ENCODE measurements at regions not wholly inside any gene's neighbourhood (a gene's known extent, or its start where the extent isn't known, plus 50 kb on each side); places are given as distances from the start of the nearest gene placed in this dataset.

DNA sequence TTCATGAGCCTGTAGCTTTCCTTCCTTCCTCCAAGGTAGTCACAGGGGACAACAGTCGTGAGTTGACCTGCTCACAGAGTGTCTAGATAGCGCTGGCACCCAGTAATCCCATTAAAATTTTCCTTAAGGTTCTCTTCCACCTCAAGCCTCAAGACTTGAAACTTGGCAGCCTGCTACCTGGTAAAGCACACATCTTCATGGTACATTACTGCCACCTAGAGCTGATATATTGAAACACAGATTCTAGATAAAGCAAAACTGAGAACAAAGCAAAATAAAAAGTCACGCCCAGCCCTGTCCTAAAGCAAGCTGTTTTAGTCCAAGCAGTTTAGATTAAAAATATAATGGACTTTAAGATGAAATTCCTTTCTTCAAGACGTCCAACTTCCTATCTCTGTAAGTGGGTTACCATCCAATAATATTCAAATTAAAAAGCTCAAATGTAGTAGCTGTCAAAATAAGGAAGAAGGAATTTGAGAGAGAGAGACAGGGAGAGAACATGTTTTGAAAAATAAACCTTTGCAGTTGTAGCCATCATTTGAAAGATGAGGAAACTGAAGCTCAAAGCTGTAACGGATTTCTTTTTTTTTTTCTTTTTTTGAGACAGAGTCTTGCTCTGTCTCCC is 50.7 kb upstream of the CD83 start:
- peak; percentile 86 for DNase-seq (ENCODE audit: low spot score)
- no peaks in the 10 kb centered on the region for H3K4me1 ChIP-seq (ENCODE audit: insufficient read depth)
- peak overlapping the region; percentile 53; the same call in 1 of the 2 replicates for H3K27ac Mint-ChIP-seq

More for the DNA sequence above, 50.7 kb upstream of the CD83 start:
- Histone ChIP-seq H3K4me3 (no peak overlapping the region), H4K20me1 (replicated peaks; ENCODE audit: insufficient read depth) (no peaks in the 10 kb centered on the region), H3F3A (replicated peaks; ENCODE audit: low read depth) (no peaks in the 10 kb centered on the region), H3K79me2 (replicated peaks; ENCODE audit: insufficient read depth) (no peaks in the 10 kb centered on the region), H3K4me2 (no peak overlapping the region), H3K27ac (ENCODE audit: low read depth) (no peak overlapping the region), H3K36me3 (ENCODE audit: insufficient read depth) (no peaks in the 10 kb centered on the region), H3K9me2 (ENCODE audit: insufficient read depth) (no peaks in the 10 kb centered on the region), H3K27me3 (ENCODE audit: insufficient read depth) (no peaks in the 10 kb centered on the region), H2AFZ (no peak overlapping the region)
- Mint-ChIP-seq H3K9me3 (peaks cover 9% of the 10 kb centered on the region; the same call in 2 of the 3 replicates), H3K4me3 (no peak overlapping the region), H3K27me3 (ENCODE audit: insufficient read depth, low read depth, poor library complexity) (peaks cover 5% of the 10 kb centered on the region), H3K36me3 (ENCODE audit: low read depth) (no peaks in the 10 kb centered on the region), H3K4me1 (no peaks in the 10 kb centered on the region; the same call in 2 of the 3 replicates)
- TF ChIP-seq REST (IDR thresholded peaks at IDR 0.05; ENCODE audit: unreplicated experiment) (no peak), CTCF (conservative IDR thresholded peaks at IDR 0.05; ENCODE audit: low read depth in 2 of 2) (peak; percentile 80)
- peak; percentile 91 for ATAC-seq
